Esophagus squamous epithelium (tissue), 4 donors: ENCODE measurements at regions not wholly inside any gene's neighbourhood (a gene's known extent, or its start where the extent isn't known, plus 50 kb on each side); places are given as distances from the start of the nearest gene placed in this dataset.

Experiments
- CTCF ChIP-seq, 6 experiments: fragments of 450-650 bp in 4 of 6; fragments of 200-600 bp in 2 of 6; sonication (generic) in 2 of 6; IDR thresholded peaks; one replicate each; pipeline ENCODE4 v1.5.1; 2016 to 2019; ENCODE audit warnings: antibody characterized with exemption in 6 of 6, mild to moderate bottlenecking in 4 of 6, moderate library complexity in 4 of 6
- POLR2A ChIP-seq, 4 donors: fragments of 450-650 bp; IDR thresholded peaks; one replicate each; pipeline ENCODE4 v1.6.1; 2017; ENCODE audit warnings: antibody characterized with exemption in 4 of 4, mild to moderate bottlenecking in 4 of 4, moderate library complexity in 3 of 4

GRCh38 chr13:57925250-57925649, 293.7 kb downstream of the PCDH17 start:
- no peak for TF ChIP-seq CTCF (IDR thresholded peaks at IDR 0.05)
- no peak for TF ChIP-seq POLR2A (IDR thresholded peaks at IDR 0.05)
